ENCODE measurements at regions not wholly inside any gene's neighbourhood (a gene's known extent, or its start where the extent isn't known, plus 50 kb on each side); places are given as distances from the start of the nearest gene placed in this dataset.

DNA sequence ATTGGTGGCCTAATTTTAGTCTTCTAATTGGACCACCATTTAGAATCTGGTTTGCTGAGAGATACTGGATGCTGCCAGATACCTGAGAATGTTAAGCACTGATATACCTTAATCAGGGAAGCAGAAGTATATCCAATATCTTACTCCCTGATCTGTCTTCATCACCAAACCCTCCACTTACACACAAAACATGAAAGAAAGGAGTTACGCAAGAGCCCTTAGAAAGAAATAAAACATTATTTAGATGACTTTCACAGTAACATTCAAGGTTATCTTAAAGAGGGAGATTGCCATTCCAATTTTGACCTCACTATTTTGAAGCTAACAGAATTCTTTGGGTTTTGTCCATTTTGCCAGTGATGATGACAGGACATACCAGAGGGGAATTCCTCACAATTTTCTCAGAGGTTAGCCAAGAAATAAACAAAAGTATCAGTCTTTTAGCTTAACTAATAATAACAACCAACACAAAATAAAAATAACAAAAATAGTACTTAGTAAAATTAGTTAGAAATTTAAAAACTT, 496.1 kb downstream of the NFIB start:
- Histone ChIP-seq H3K27me3 (no peaks in the 10 kb centered on the region), H3K27ac (no peak overlapping the region), H3K9me3 (no peaks in the 10 kb centered on the region), H3K36me3 (no peaks in the 10 kb centered on the region), H3K4me3 (no peak overlapping the region), H3K4me1 (ENCODE audit: insufficient read depth) (no peaks in the 10 kb centered on the region)
- WGBS, 3 donors: 73 to 83% (median 83%) methylated on average over 1 of the region's 1 CpG
- intact Hi-C loops (cut with DNase I): no loop called here
- TF ChIP-seq EP300 (IDR thresholded peaks at IDR 0.05): no peak
- TF ChIP-seq POLR2A (IDR thresholded peaks at IDR 0.05): no peak
- TF ChIP-seq, protein P1, sequence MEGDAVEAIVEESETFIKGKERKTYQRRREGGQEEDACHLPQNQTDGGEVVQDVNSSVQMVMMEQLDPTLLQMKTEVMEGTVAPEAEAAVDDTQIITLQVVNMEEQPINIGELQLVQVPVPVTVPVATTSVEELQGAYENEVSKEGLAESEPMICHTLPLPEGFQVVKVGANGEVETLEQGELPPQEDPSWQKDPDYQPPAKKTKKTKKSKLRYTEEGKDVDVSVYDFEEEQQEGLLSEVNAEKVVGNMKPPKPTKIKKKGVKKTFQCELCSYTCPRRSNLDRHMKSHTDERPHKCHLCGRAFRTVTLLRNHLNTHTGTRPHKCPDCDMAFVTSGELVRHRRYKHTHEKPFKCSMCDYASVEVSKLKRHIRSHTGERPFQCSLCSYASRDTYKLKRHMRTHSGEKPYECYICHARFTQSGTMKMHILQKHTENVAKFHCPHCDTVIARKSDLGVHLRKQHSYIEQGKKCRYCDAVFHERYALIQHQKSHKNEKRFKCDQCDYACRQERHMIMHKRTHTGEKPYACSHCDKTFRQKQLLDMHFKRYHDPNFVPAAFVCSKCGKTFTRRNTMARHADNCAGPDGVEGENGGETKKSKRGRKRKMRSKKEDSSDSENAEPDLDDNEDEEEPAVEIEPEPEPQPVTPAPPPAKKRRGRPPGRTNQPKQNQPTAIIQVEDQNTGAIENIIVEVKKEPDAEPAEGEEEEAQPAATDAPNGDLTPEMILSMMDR (IDR thresholded peaks at IDR 0.05): no peak
- no peak for DNase-seq

DNA sequence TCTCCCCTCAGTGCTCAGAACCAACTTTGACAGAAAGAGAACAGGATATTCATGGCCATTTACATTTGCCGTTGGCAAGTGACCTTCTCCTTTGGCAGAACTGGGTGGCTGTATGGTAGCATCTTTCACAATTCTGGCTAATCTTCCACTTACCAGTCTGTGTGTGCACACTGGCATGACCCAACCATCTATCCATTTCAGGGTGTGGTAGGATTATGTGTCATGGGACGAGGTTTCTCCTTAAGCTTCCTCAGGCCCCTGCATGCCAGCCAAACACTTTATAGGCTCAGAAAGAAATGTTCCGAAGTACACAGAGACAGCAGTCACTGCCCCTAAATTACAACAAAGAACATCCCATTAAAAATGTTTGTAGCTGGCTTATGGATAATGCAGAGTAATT, 497.1 kb downstream of the NFIB start:
- Histone ChIP-seq H3K4me3 (no peak overlapping the region), H3K27ac (no peak overlapping the region), H3K9me3 (no peaks in the 10 kb centered on the region), H3K4me1 (ENCODE audit: insufficient read depth) (no peaks in the 10 kb centered on the region), H3K36me3 (no peaks in the 10 kb centered on the region), H3K27me3 (no peaks in the 10 kb centered on the region)
- TF ChIP-seq, protein P1 (IDR thresholded peaks at IDR 0.05): no peak
- TF ChIP-seq POLR2A (IDR thresholded peaks at IDR 0.05) (no peak), EP300 (IDR thresholded peaks at IDR 0.05) (no peak)
- intact Hi-C loops (cut with DNase I): no loop called here
- WGBS, 3 donors: 91 to 93% (median 92%) methylated on average over 3 of the region's 3 CpGs
- DNase-seq: no peak

DNA sequence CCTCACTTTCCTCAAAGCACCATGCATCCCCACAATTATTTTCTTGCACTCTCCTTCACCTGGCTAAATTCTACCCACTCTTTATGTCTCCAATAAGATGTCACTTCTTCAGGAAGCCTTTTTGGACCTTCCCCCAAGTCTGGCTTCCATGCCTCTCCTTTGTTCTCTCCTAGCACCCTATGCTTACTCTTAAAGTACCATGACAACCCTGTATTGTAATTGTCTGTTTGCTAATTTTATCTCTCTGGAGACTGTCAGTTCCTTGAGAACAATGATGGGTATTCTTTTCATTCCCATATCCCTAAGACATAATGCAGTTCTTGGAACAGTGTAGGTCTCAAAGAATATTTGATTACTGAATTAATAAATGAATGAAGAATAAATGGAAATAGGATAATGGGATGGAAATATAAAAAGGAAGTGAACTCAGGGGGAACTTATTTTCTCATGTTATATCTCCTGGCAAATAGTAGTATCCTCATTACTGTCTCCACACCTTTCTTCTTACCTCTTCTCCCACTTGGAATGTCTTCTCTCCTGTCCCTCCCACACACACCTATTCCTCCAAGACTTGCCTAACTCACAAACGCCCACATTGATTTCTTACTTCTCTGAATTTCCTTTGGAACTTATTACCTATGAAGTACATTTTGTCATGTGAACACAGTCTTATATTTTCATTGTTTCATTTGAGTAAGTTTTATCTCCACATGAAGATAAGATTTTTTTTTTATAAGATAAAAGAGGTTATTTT, 499.1 kb downstream of the NFIB start:
- H3K4me1 ChIP-seq (ENCODE audit: insufficient read depth): no peaks in the 10 kb centered on the region
- intact Hi-C loops (cut with DNase I): no loop called here
- H3K4me3 ChIP-seq: no peak overlapping the region
- H3K36me3 ChIP-seq: no peaks in the 10 kb centered on the region
- H3K27ac ChIP-seq: no peak overlapping the region
- DNase-seq: no peak
- no peaks in the 10 kb centered on the region for H3K27me3 ChIP-seq
- TF ChIP-seq, protein P1 (IDR thresholded peaks at IDR 0.05): no peak
- TF ChIP-seq EP300 (IDR thresholded peaks at IDR 0.05) (no peak), POLR2A (IDR thresholded peaks at IDR 0.05) (no peak)
- H3K9me3 ChIP-seq: no peaks in the 10 kb centered on the region
- WGBS, 3 donors: 93 to 96% (median 96%) methylated on average over 1 of the region's 1 CpG

DNA sequence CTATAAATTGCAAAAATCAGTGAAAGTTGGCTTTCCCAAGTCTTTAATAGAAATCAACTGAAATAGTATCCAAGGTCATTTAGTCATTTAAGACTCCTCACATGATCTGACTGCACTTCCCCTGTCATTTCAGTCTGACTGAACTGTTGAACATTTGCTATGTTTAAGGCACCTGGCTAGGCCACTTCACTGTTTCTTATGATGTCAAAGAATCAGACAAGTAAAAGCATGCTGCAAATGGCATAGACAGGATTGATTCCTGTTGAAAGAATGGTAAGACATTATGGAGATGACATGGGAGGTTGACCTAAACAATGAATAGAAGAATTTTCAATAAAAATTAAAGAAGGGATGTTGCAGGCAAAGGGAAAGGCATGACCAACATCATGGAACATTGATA, 502.1 kb downstream of the NFIB start:
- TF ChIP-seq, protein P1 (IDR thresholded peaks at IDR 0.05): no peak
- no peak for TF ChIP-seq POLR2A (IDR thresholded peaks at IDR 0.05)
- TF ChIP-seq EP300 (IDR thresholded peaks at IDR 0.05): no peak
- Histone ChIP-seq H3K27me3 (no peaks in the 10 kb centered on the region), H3K4me3 (no peak overlapping the region), H3K4me1 (ENCODE audit: insufficient read depth) (no peaks in the 10 kb centered on the region), H3K9me3 (no peaks in the 10 kb centered on the region), H3K36me3 (no peaks in the 10 kb centered on the region), H3K27ac (no peak overlapping the region)
- DNase-seq: no peak
- intact Hi-C loops (cut with DNase I): no loop called here
